Erythroblast (primary cell): ENCODE measurements at regions not wholly inside any gene's neighbourhood (a gene's known extent, or its start where the extent isn't known, plus 50 kb on each side); places are given as distances from the start of the nearest gene placed in this dataset.
"Not testable (repeated sequence)": the region's sequence is repeated elsewhere in the genome, so short reads cannot be mapped to it uniquely, and the experiment has no call there.

Experiments
- DNase-seq, 2 experiments: peaks; one replicate each; lab custom pipeline; 2025; lab: John Stamatoyannopoulos, UW
- GATA1 ChIP-seq: IDR thresholded peaks from 2 replicates; pipeline ENCODE4 v1.6.1; 2011; ENCODE audit warnings: low read depth, mild to moderate bottlenecking, control low read depth, low read length, moderate library complexity
- POLR2A ChIP-seq: IDR thresholded peaks from 2 replicates; pipeline ENCODE4 v1.6.1; 2011; ENCODE audit warnings: mild to moderate bottlenecking, low read length

GRCh38 chr3:87797872-87798566 lies 260.8 kb downstream of the CGGBP1 start:
- TF ChIP-seq GATA1 (no peak), POLR2A (no peak)
- DNase-seq = no peak

GRCh38 chr3:87796843-87797185 lies 262.0 kb downstream of the CGGBP1 start:
- no peak for TF ChIP-seq GATA1
- no peak for TF ChIP-seq POLR2A
- DNase-seq = peak; percentile 18 to 25

GRCh38 chr3:87796137-87796842 lies 262.5 kb downstream of the CGGBP1 start:
- DNase-seq = peak; percentile 37 to 71
- no peak for TF ChIP-seq GATA1
- TF ChIP-seq POLR2A = no peak

- no peak for TF ChIP-seq GATA1
- DNase-seq = no peak
These were observed 263.1 kb downstream of the CGGBP1 start for GRCh38 chr3:87795701-87796100.

GRCh38 chr3:87793337-87793877 lies 265.4 kb downstream of the CGGBP1 start:
- peak; percentile 28 to 30 for DNase-seq
- TF ChIP-seq GATA1 (no peak), POLR2A (no peak)

- DNase-seq = peak; percentile 40 to 43
- TF ChIP-seq POLR2A = no peak
- no peak for TF ChIP-seq GATA1
These were observed 266.1 kb downstream of the CGGBP1 start, which contains the start of gene HTR1F for GRCh38 chr3:87792534-87793336. HTR1F (plus strand) TSS chr3:87792706.

- no peak for TF ChIP-seq POLR2A
- no peak for TF ChIP-seq GATA1
- no peak for DNase-seq
These were observed 266.6 kb downstream of the CGGBP1 start for GRCh38 chr3:87792198-87792533.

- DNase-seq = no peak
- TF ChIP-seq GATA1 (no peak), POLR2A (no peak)
These were observed 267.4 kb downstream of the CGGBP1 start for GRCh38 chr3:87791248-87792027.

- not testable (repeated sequence) for DNase-seq
These were observed 269.8 kb downstream of the CGGBP1 start for GRCh38 chr3:87789049-87789448.

- DNase-seq = no peak
- TF ChIP-seq POLR2A (no peak), GATA1 (no peak)
These were observed 270.3 kb downstream of the CGGBP1 start for GRCh38 chr3:87788516-87788915.

- no peak for DNase-seq
- no peak for TF ChIP-seq GATA1
- TF ChIP-seq POLR2A = no peak
These were observed 278.0 kb downstream of the CGGBP1 start for GRCh38 chr3:87780811-87781210.

GRCh38 chr3:87778876-87779275 lies 279.9 kb downstream of the CGGBP1 start:
- TF ChIP-seq GATA1 (no peak), POLR2A (no peak)

GRCh38 chr3:87771337-87772192 lies 287.2 kb downstream of the CGGBP1 start:
- no peak for TF ChIP-seq GATA1
- no peak for TF ChIP-seq POLR2A
- DNase-seq = peak; percentile 60

More at GRCh38 chr3:87778876-87779275, 279.9 kb downstream of the CGGBP1 start:
- DNase-seq = no peak
